ENCODE measurements at regions not wholly inside any gene's neighbourhood (a gene's known extent, or its start where the extent isn't known, plus 50 kb on each side); places are given as distances from the start of the nearest gene placed in this dataset.
"Not testable (repeated sequence)": the region's sequence is repeated elsewhere in the genome, so short reads cannot be mapped to it uniquely, and the experiment has no call there.

GRCh38 chr3:18734309-18734708, 309.2 kb upstream of the SATB1 start:
- DNase-seq (ENCODE audit: low spot score), result no peak

- DNase-seq (ENCODE audit: low spot score), result no peak
These were observed 307.3 kb upstream of the SATB1 start for GRCh38 chr3:18732474-18732873.

- DNase-seq (ENCODE audit: low spot score), result no peak
These were observed 305.4 kb upstream of the SATB1 start for GRCh38 chr3:18730491-18730890.

GRCh38 chr3:18729671-18730070, 304.5 kb upstream of the SATB1 start:
- DNase-seq (ENCODE audit: low spot score), result no peak

GRCh38 chr3:18725668-18726407, 300.7 kb upstream of the SATB1 start:
- no peak for DNase-seq (ENCODE audit: low spot score)

GRCh38 chr3:18724456-18724855, 299.3 kb upstream of the SATB1 start:
- no peak for DNase-seq (ENCODE audit: low spot score)

- no peak for DNase-seq (ENCODE audit: low spot score)
These were observed 298.2 kb upstream of the SATB1 start for GRCh38 chr3:18723206-18723810.

- DNase-seq (ENCODE audit: low spot score), result no peak
These were observed 295.4 kb upstream of the SATB1 start for GRCh38 chr3:18720543-18720942.

- DNase-seq (ENCODE audit: low spot score), result no peak
These were observed 292.5 kb upstream of the SATB1 start for GRCh38 chr3:18717598-18717997.

- DNase-seq (ENCODE audit: low spot score), result peak; percentile 38
These were observed 291.7 kb upstream of the SATB1 start for GRCh38 chr3:18716821-18717220.

GRCh38 chr3:18716101-18716500, 291.0 kb upstream of the SATB1 start:
- DNase-seq (ENCODE audit: low spot score), result no peak

- DNase-seq (ENCODE audit: low spot score), result no peak
These were observed 290.1 kb upstream of the SATB1 start for GRCh38 chr3:18715208-18715607.

GRCh38 chr3:18713577-18713951, 288.4 kb upstream of the SATB1 start:
- no peak for DNase-seq (ENCODE audit: low spot score)

- no peak for DNase-seq (ENCODE audit: low spot score)
These were observed 287.8 kb upstream of the SATB1 start for GRCh38 chr3:18712713-18713576.

GRCh38 chr3:18704326-18704725, 279.2 kb upstream of the SATB1 start:
- DNase-seq (ENCODE audit: low spot score), result no peak

GRCh38 chr3:18703798-18704197, 278.7 kb upstream of the SATB1 start:
- DNase-seq (ENCODE audit: low spot score), result no peak

- DNase-seq (ENCODE audit: low spot score), result not testable (repeated sequence)
These were observed 268.6 kb upstream of the SATB1 start for GRCh38 chr3:18693588-18694329.

GRCh38 chr3:18687286-18687685, 262.1 kb upstream of the SATB1 start:
- DNase-seq (ENCODE audit: low spot score), result no peak

GRCh38 chr3:18683900-18684299, 258.8 kb upstream of the SATB1 start:
- no peak for DNase-seq (ENCODE audit: low spot score)

GRCh38 chr3:18681818-18682345, 256.7 kb upstream of the SATB1 start:
- no peak for DNase-seq (ENCODE audit: low spot score)

- DNase-seq (ENCODE audit: low spot score), result no peak
These were observed 255.6 kb upstream of the SATB1 start for GRCh38 chr3:18680758-18681157.

GRCh38 chr3:18679238-18679637, 254.1 kb upstream of the SATB1 start:
- DNase-seq (ENCODE audit: low spot score), result no peak

Measured in A172 (cell line).